NCI-H2171 (cell line): ENCODE measurements at regions not wholly inside any gene's neighbourhood (a gene's known extent, or its start where the extent isn't known, plus 50 kb on each side); places are given as distances from the start of the nearest gene placed in this dataset.

Source experiments
- DNase-seq: peaks from one replicate; lab custom pipeline; 2025; lab: John Stamatoyannopoulos, UW

- no peak for DNase-seq
These were observed 50.6 kb upstream of the L3MBTL4 start for GRCh38 chr18:6465281-6465680.

- DNase-seq = no peak
These were observed 61.5 kb upstream of the L3MBTL4 start for GRCh38 chr18:6476190-6476589.

DNA sequence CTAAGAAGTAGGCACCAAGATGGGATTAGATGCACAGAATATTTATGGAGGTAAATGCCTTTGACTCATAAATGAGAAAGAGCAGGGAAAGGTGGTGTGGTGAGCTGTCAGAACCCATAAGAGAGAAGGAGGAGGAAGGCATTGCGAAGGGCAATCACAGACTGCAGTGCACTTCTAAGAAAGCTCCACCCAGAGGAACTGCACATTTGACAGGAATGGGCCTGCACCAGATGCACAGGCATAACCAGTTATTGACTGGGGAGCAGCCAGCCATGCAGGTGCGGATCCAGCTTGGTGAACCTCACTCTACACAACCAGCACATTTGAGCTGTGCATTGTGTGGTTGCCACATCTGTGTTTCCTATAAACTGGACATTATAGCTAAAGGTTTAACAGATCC, 62.2 kb upstream of the L3MBTL4 start:
- DNase-seq = no peak

GRCh38 chr18:6478121-6478520, 63.4 kb upstream of the L3MBTL4 start:
- DNase-seq = no peak

DNA sequence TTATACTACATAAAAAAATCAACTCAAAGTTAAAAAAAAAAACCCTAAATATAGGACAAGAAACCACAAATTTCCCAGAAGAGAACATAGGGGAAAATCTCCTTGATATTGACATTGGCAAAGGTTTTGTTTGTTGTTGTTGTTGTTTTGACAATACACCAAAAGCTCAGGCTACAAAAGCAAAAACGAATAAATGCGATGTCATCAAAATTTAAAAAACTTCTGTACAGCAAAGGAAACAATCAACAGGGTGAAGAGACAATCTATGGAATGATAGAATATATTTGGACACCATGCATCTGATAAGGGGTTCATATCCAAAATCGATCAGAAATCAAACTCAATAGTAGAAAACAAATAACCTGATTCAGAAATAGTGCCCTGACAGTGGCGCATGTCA, 65.0 kb upstream of the L3MBTL4 start:
- DNase-seq = no peak

DNA sequence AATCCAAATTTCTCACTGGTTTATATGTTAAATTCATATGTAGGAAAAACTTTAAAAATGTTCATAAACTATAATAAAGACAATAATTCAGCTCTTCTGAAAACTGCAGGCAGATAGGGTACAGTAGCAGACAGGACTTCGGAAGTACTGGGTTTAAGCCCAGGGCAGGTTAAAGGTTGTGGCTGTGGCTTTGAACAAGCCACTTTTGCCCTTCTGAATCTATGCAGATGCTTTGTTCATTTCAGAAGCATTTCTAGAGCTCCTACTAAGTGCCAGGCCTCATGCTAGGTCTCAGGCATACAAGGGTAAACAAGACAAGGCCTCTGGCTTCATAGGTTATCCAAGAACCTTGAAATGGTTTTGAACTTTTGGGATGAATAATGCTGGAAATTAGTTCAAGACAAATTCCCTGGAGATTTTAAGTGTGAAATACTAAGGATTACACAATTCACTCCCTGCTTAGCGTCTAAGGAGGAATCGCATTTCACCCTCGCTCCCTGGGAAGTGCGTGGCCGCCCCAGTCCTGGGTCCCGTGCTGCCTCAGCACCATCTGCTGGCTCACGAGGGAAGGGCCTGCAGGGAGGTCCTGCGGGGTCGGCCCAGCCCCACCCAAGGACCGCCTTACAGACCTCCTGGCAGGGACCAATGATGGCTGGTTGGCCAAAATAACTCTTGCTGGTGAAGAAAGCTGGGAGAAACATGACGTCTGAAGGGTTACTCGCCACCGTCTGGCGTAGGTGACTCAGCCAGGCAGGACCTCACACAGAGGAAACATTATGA, 67.7 kb upstream of the L3MBTL4 start:
- DNase-seq = peak; percentile 88

DNA sequence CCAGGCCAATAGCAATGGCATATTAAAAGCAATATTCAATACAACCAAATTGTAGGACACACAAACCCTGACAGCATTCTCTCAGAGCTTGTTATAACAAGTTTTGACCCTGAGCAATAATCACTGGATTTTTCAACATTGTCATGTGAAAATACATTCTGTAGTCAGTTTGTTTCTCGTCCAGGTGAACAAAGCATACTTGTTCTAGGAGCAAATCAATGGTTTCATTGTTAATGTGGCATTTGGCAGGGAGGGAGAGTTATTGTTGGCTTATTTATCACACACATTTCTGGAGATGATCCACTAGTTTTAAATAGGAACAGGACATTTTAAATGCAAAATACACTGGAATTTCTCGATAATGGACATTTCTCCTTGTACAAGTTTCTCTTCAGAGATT, 69.9 kb upstream of the L3MBTL4 start:
- DNase-seq = no peak

- no peak for DNase-seq
These were observed 71.6 kb upstream of the L3MBTL4 start for GRCh38 chr18:6486313-6486712.

DNA sequence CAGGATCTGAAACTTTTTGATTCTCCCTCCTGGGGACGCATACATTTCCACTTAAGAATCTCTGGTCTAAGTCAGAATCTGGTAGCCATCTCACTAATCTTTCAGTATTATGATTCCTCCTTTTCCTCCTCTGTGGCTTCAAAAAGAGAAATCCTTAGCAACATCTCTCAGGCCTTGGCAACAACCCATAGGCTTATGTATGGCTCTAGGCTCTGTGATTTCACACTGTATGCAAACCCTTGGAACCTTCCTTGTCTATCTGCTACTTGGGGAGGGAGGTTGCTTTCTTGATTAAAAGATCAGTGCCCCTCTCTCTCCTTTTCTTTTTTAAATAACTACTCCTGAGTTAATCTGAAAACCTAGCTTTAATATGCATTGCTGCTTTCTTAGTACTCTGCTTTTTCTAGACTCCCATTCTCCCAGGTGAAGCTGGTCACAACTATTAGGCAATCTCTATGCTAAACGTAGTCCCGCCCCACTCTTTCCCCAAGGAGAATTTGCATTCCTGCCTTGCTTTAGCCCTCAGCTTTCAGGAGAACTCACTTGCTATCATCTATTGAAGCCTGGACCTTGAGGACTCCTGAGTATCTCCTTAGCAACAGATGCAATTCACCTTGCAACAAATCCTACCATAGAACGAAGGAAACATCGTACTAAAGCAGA, 72.2 kb upstream of the L3MBTL4 start:
- no peak for DNase-seq

DNA sequence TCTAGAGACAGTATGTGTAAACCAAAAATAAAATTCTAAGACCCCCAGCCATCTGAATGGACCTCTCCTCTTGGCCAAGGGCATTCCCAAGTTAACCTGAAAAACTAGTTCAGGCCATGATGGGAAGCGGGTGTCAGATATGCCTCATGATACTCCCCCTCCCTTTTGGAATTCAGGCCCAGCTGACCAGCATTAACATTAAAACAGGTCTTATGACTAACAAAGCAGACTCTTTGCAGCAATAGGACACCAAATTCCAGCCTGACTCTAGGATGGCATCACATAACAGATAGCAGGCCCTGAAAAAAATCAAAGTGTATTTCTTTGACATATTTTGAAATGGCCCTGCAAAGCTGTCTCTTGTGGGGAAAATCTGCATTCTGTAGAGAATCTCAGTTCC, 73.3 kb upstream of the L3MBTL4 start:
- DNase-seq = no peak

DNA sequence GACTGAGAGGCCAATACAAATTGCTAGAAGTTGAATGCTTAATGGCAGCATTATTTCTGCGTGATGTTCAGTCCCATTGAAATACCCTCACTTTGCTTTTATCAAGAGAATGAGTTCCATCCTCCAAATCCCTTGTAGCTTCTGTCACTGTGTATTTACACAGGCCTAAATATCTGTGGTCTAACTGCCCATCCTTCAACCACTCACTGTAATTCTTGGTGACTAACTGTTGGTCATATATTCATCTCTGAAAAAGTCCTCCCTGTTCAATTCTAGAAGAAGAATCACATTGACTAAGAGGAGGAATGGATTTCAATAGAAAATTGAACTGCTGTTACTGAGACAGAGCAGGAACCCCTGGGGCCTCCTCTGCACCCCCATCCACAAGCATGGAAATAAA, 74.2 kb upstream of the L3MBTL4 start:
- no peak for DNase-seq

DNA sequence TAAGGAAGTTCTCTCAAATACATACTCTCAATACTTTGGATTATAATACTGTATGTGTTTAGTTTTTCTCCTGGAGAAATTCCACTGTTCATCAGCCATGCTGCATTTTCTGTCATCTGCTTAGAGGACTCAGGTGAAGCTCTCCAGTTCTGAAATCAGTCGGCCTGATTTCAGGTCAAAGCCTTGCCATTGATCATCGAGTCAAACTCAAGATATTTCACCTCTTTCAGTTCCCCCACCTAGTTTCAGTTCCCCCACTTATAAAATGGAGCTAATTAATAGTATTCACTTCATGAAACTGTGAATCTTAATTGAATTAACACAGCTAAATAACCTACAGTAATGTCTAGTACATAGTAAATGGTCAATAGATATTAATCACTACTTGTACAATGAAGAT, 75.3 kb upstream of the L3MBTL4 start:
- no peak for DNase-seq

DNA sequence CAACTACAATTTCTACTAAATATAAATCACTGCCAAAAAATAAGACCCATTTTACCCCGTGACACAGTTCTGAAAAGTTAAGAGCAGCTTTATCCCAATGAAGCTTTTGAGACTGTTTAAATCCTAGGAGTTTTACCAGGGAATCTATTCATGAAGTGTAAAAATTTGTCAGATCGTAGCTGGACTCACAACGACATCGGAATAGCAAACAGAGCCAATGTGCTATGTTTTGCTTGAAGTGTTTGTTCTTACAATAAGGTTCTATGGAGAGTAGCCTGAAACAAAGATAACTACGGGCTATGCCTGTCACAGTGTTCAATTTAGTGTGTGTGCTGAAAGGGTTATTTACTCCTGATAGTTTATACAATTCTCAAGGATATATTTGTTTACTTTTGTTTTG, 78.5 kb upstream of the L3MBTL4 start:
- no peak for DNase-seq

GRCh38 chr18:6495536-6495935, 80.8 kb upstream of the L3MBTL4 start:
- no peak for DNase-seq

- no peak for DNase-seq
These were observed 82.8 kb upstream of the L3MBTL4 start for GRCh38 chr18:6497543-6497942.

- DNase-seq = no peak
These were observed 83.7 kb upstream of the L3MBTL4 start for GRCh38 chr18:6498289-6498856.

DNA sequence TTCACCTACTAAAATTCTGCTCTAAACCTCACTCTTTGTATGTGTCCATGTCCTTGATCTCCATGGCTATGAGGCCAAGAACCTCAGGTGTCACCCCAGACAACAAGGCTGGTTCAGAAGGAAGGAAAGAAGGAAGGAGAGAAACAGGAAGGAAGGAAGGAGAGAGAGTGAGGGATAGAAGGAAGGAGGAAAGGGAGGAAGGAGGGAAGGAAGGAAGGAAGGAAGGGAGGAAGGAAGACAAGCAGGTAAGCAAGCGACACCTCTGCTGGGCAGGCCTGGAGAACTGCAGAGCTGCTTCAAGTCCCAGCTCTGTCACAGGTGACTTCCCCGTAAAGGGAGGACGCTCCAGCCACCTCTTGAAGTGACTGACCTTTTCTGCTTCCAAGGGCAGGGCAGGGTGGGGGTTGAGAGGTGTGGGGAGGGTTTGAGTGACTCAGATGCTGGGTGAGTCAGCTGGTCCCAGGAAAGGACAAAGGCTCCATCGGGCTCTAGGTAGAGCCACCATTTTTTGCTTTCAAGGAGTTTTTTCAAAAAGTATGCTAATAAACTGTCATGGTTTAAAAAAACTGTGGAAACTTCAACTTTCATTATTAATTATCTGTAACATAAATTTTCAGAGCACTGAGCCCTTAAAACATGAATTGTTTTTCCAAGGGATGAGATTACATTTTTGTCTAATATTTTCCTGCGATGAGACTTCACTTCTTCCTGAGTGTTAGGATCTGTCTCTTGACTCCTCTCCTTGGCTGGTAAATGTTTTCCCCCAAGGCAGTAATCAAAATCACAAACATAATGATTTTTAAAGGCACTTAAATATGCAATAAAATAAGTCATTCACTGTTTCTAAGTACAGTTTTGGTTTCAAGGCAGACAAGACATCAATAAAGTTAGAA, 90.1 kb upstream of the L3MBTL4 start:
- no peak for DNase-seq

- DNase-seq = no peak
These were observed 90.8 kb upstream of the L3MBTL4 start for GRCh38 chr18:6505498-6505875.

DNA sequence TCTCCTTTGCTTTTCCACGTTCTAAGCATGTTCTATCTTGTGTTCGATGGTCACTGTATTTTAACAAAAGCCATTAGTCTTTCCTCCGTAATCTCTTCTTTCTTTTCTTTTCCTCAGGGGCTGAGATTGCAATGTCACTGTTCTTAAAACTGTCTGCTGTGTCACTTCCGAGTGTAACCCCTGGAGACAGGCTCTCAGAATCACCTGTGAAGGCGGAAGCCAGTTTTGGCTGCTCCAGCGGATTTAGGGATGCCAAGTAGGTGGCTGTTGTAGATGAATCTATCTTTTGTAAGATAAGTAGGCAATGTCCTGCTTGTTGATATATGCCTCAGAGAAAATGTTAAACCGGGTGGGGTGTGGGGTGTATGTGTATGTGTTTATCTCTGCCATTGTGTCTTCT, 94.7 kb upstream of the L3MBTL4 start:
- no peak for DNase-seq

DNA sequence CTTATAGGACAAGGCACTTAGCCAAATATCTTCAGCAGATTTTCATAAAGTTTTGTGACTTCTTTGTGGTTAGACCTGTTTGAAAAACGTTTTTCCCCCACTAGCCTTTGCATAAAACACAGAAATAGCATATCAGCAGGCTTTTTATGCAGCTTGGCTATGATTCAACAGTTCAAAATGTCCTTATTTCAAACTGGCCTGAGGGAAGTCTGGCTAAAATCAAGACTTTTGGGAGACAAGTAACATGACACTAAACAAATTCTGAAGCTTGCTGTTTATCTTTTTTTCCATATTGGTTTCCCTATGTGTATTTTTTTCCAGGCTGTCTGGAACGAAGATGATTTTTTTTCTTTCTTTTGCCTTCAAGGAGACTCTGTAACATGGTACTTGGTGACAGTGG, 95.1 kb upstream of the L3MBTL4 start:
- DNase-seq = no peak

DNA sequence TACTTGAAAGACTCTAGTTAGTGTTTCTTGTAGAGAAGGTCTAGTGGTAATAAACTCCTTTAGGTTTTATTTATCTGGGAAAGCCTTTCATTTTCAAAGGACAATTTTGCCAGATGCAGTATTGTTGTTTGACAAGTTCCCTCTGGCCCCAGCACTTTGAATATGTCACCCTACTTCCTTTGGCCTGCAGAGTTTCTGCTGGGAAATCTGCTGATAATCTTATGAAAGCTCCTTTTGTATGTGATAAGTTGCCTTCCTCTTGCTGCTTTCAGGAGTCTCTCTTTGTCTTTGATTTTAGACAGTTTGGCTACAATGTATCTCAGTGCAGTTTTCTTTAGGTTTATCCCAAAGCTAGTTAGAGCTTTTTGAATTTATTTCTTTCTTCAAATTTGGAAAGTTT, 106.2 kb upstream of the L3MBTL4 start:
- no peak for DNase-seq

DNA sequence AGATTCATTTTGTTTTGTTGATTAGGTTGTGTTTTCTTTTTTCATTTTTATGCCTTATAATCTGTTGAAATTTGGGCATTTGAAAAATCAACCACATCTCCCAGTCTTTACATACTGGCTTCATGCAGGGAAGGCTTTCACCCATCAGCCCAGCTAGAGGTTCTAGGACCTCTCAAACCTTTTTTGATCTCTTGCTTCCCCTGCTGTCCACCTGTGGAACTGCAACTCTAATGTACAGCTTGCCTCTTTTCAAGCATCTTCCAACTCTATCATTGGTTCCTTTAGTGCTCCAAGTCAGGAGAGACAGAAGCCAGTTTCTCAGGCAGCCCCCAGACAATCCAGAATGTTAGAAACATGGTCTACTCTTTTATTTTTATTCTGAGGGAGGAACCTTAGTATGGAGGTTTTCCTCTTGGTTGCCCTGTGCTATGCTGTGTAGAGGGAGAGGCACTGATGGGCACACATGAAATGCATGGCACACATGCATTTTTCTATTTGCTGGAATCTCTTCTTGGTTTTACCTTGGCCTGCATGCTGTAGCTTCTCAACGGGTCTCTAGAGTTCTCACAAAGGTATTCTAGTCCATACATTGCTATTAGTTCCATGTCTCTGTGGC, 107.2 kb upstream of the L3MBTL4 start:
- DNase-seq = no peak
